Psoas muscle (tissue), 7 donors: ENCODE measurements at regions not wholly inside any gene's neighbourhood (a gene's known extent, or its start where the extent isn't known, plus 50 kb on each side); places are given as distances from the start of the nearest gene placed in this dataset.

Experiments
- ATAC-seq, 4 donors: fragments of 200-7000 bp; cut with Tn5 transposase; one replicate each; pipeline ENCODE4 v1.9.1; 2020; ENCODE audit warnings: moderate library complexity in 3 of 4, mild to moderate bottlenecking in 2 of 4
- DNase-seq, 2 donors: peaks; one replicate each; pipeline ENCODE4 v3.0.0-alpha.2; 2020
- H3K27ac ChIP-seq: fragments of 200-600 bp; one replicate; pipeline ENCODE4 v1.8.0; 2022
- H3K27me3 ChIP-seq, 3 donors: fragments of 200-600 bp in 1 of 3; one replicate each; pipeline versions ENCODE4 v1.6.1 to v1.8.0; 2013 to 2022; ENCODE audit warnings: low read length in 2 of 3, mild to moderate bottlenecking in 2 of 3, moderate library complexity in 1 of 3; ENCODE audit not compliant: insufficient read depth in 3 of 3
- H3K36me3 ChIP-seq, 2 donors: fragments of 200-600 bp in 1 of 2; one replicate each; pipeline versions ENCODE4 v1.6.1 to v1.8.0; 2013 to 2022; ENCODE audit warnings: low read depth in 1 of 2, mild to moderate bottlenecking in 1 of 2, moderate library complexity in 1 of 2; ENCODE audit not compliant: insufficient read depth in 1 of 2
- H3K4me1 ChIP-seq: fragments of 200-600 bp; one replicate; pipeline ENCODE4 v1.8.0; 2022
- H3K4me3 ChIP-seq: fragments of 200-600 bp; one replicate; pipeline ENCODE4 v1.8.0; 2022; ENCODE audit warnings: mild to moderate bottlenecking
- H3K9me3 ChIP-seq: fragments of 200-600 bp; one replicate; pipeline ENCODE4 v1.8.0; 2022
- CTCF ChIP-seq: fragments of 200-600 bp; IDR thresholded peaks from one replicate; pipeline ENCODE4 v1.8.0; 2022; ENCODE audit warnings: antibody characterized with exemption
- WGBS, 3 donors: extraction: QIAGEN DNeasy Blood & Tissue Kit; methylation state at CpG; one replicate each; pipeline versions ENCODE4 v1.1.6 to v1.1.7; 2013; 5-methylcytosine and 5-hydroxymethylcytosine counted together
- intact Hi-C, 2 donors: fragments of 100-400 bp; cut with DNase I; formaldehyde crosslinking; loops; one replicate each; pipeline versions ENCODE4 v1.11.0 to v1.14.2; 2022
- donor health status: healthy with polysubstance abuse.
- donor health status: DM: no; HTN: no; CAD: no; lungs with moderate emphysema.
- donor health status: Bipolar disorder and iron deficiency.
- donor health status: healthy.
- donor health status: DM: yes; HTN: yes; CAD: no.
- donor health status: DM: no; HTN: no; CAD: no.
- donor health status: DM: yes; HTN: yes; CAD: no.

- intact Hi-C loops: no loop called here
- no peaks in the 10 kb centered on the region for H3K27me3 ChIP-seq
- TF ChIP-seq CTCF: no peak
- H3K36me3 ChIP-seq: no peaks in the 10 kb centered on the region
- no peak overlapping the region for H3K27ac ChIP-seq
- H3K4me3 ChIP-seq: no peak overlapping the region
- H3K4me1 ChIP-seq: peaks cover 8% of the 10 kb centered on the region
- ATAC-seq: no peak
- H3K9me3 ChIP-seq: peaks cover 10% of the 10 kb centered on the region
- DNase-seq: no peak
- 87 to 92% (median 91%) methylated on average over 4 of the region's 4 CpGs for WGBS, 3 donors
These were observed 556.1 kb upstream of the ZNF608 start for GRCh38 chr5:125302577-125302976.

GRCh38 chr5:125306741-125307140 is 560.3 kb upstream of the ZNF608 start:
- 94 to 100% (median 100%) methylated on average over 3 of the region's 3 CpGs for WGBS, 3 donors
- intact Hi-C loops: no loop called here
- no peaks in the 10 kb centered on the region for H3K4me1 ChIP-seq
- no peak for TF ChIP-seq CTCF
- ATAC-seq (no peak), DNase-seq (no peak)
- no peaks in the 10 kb centered on the region for H3K27me3 ChIP-seq
- H3K27ac ChIP-seq: no peak overlapping the region
- H3K4me3 ChIP-seq: no peak overlapping the region
- no peaks in the 10 kb centered on the region for H3K36me3 ChIP-seq
- H3K9me3 ChIP-seq: peaks cover 13% of the 10 kb centered on the region

GRCh38 chr5:125310749-125311148 is 564.3 kb upstream of the ZNF608 start:
- H3K4me1 ChIP-seq: no peaks in the 10 kb centered on the region
- H3K27me3 ChIP-seq: no peaks in the 10 kb centered on the region
- peaks cover 13% of the 10 kb centered on the region for H3K9me3 ChIP-seq
- DNase-seq (no peak), ATAC-seq (no peak)
- intact Hi-C loops: no loop called here
- no peak overlapping the region for H3K4me3 ChIP-seq
- H3K36me3 ChIP-seq: no peaks in the 10 kb centered on the region
- no peak overlapping the region for H3K27ac ChIP-seq
- no peak for TF ChIP-seq CTCF

- DNase-seq (no peak), ATAC-seq (no peak)
- intact Hi-C loops: no loop called here
- Histone ChIP-seq H3K4me3 (no peak overlapping the region), H3K27me3 (no peaks in the 10 kb centered on the region), H3K27ac (no peak overlapping the region), H3K4me1 (no peaks in the 10 kb centered on the region), H3K36me3 (no peaks in the 10 kb centered on the region), H3K9me3 (peaks cover 10% of the 10 kb centered on the region)
- TF ChIP-seq CTCF: no peak
- WGBS, 3 donors: 87 to 94% (median 91%) methylated on average over 1 of the region's 1 CpG
These were observed 565.3 kb upstream of the ZNF608 start for GRCh38 chr5:125311743-125312142.

GRCh38 chr5:125313555-125313954 is 567.1 kb upstream of the ZNF608 start:
- TF ChIP-seq CTCF: no peak
- Histone ChIP-seq H3K36me3 (no peaks in the 10 kb centered on the region), H3K4me3 (no peak overlapping the region), H3K4me1 (no peaks in the 10 kb centered on the region), H3K9me3 (no peaks in the 10 kb centered on the region), H3K27ac (no peak overlapping the region), H3K27me3 (no peaks in the 10 kb centered on the region)
- DNase-seq: no peak
- no peak for ATAC-seq
- intact Hi-C loops: no loop called here
- 95 to 98% (median 97%) methylated on average over 4 of the region's 4 CpGs for WGBS, 3 donors
